CD4-positive, alpha-beta T cell treated with Interleukin-6 for 4 hours (primary cell): ENCODE measurements at regions not wholly inside any gene's neighbourhood (a gene's known extent, or its start where the extent isn't known, plus 50 kb on each side); places are given as distances from the start of the nearest gene placed in this dataset.

Experiments used
- DNase-seq: peaks from one replicate; pipeline ENCODE4 v3.0.0-alpha.2; 2020; ENCODE audit warnings: mixed read lengths

- DNase-seq = no peak
These were observed 102.0 kb downstream of the TMEM18 start for GRCh38 chr2:575030-575726.

- DNase-seq = no peak
These were observed 103.3 kb downstream of the TMEM18 start for GRCh38 chr2:573805-574392.

GRCh38 chr2:573025-573424, 104.2 kb downstream of the TMEM18 start:
- no peak for DNase-seq

- DNase-seq = no peak
These were observed 107.5 kb downstream of the TMEM18 start for GRCh38 chr2:569681-570080.

- DNase-seq = no peak
These were observed 108.5 kb downstream of the TMEM18 start for GRCh38 chr2:568639-569235.

GRCh38 chr2:567865-568638, 109.2 kb downstream of the TMEM18 start:
- DNase-seq = no peak

GRCh38 chr2:567496-567864, 109.7 kb downstream of the TMEM18 start:
- DNase-seq = no peak

- no peak for DNase-seq
These were observed 110.6 kb downstream of the TMEM18 start for GRCh38 chr2:566379-567313.

- DNase-seq = no peak
These were observed 112.6 kb downstream of the TMEM18 start for GRCh38 chr2:564471-565181.

GRCh38 chr2:563512-563911, 113.7 kb downstream of the TMEM18 start:
- no peak for DNase-seq

GRCh38 chr2:562391-563364, 114.5 kb downstream of the TMEM18 start:
- no peak for DNase-seq

- no peak for DNase-seq
These were observed 118.3 kb downstream of the TMEM18 start for GRCh38 chr2:558879-559278.

GRCh38 chr2:558302-558642, 118.9 kb downstream of the TMEM18 start:
- DNase-seq = no peak

- no peak for DNase-seq
These were observed 119.4 kb downstream of the TMEM18 start for GRCh38 chr2:557635-558301.

- no peak for DNase-seq
These were observed 120.7 kb downstream of the TMEM18 start for GRCh38 chr2:556485-556884.

- DNase-seq = no peak
These were observed 121.9 kb downstream of the TMEM18 start for GRCh38 chr2:555164-555922.

- DNase-seq = no peak
These were observed 122.8 kb downstream of the TMEM18 start for GRCh38 chr2:554444-554843.

GRCh38 chr2:552906-553305, 124.3 kb downstream of the TMEM18 start:
- DNase-seq = no peak

- no peak for DNase-seq
These were observed 125.6 kb downstream of the TMEM18 start for GRCh38 chr2:551621-552020.
